ENCODE measurements at regions not wholly inside any gene's neighbourhood (a gene's known extent, or its start where the extent isn't known, plus 50 kb on each side); places are given as distances from the start of the nearest gene placed in this dataset.

GRCh38 chr10:43960981-43961380 is 312.3 kb upstream of the ZNF32 start:
- H3K36me3 Mint-ChIP-seq (ENCODE audit: insufficient read depth): no peaks in the 10 kb centered on the region
- no peak for TF ChIP-seq CTCF (IDR thresholded peaks at IDR 0.05; ENCODE audit: unreplicated experiment)
- H3K27me3 Mint-ChIP-seq: peaks cover 5% of the 10 kb centered on the region
- no peaks in the 10 kb centered on the region for H3K9me3 Mint-ChIP-seq (ENCODE audit: low read depth)
- H3K4me1 Mint-ChIP-seq (ENCODE audit: low read depth): no peaks in the 10 kb centered on the region
- no peak overlapping the region for H3K27ac Mint-ChIP-seq
- no peak for DNase-seq (ENCODE audit: low spot score, unreplicated experiment)
- H3K4me3 Mint-ChIP-seq (ENCODE audit: low read depth): no peak overlapping the region

GRCh38 chr10:43960477-43960876 is 311.8 kb upstream of the ZNF32 start:
- Mint-ChIP-seq H3K27ac (no peak overlapping the region), H3K36me3 (ENCODE audit: insufficient read depth) (no peaks in the 10 kb centered on the region), H3K9me3 (ENCODE audit: low read depth) (no peaks in the 10 kb centered on the region), H3K4me3 (ENCODE audit: low read depth) (no peak overlapping the region), H3K27me3 (peaks cover 5% of the 10 kb centered on the region), H3K4me1 (ENCODE audit: low read depth) (no peaks in the 10 kb centered on the region)
- TF ChIP-seq CTCF (IDR thresholded peaks at IDR 0.05; ENCODE audit: unreplicated experiment): no peak
- no peak for DNase-seq (ENCODE audit: low spot score, unreplicated experiment)

GRCh38 chr10:43960135-43960415 is 311.4 kb upstream of the ZNF32 start:
- peaks cover 5% of the 10 kb centered on the region for H3K27me3 Mint-ChIP-seq
- no peak overlapping the region for H3K27ac Mint-ChIP-seq

GRCh38 chr10:43959364-43960134 is 310.9 kb upstream of the ZNF32 start:
- DNase-seq (ENCODE audit: low spot score, unreplicated experiment): no peak
- Mint-ChIP-seq H3K4me1 (ENCODE audit: low read depth) (no peaks in the 10 kb centered on the region), H3K9me3 (ENCODE audit: low read depth) (no peaks in the 10 kb centered on the region), H3K4me3 (ENCODE audit: low read depth) (no peak overlapping the region), H3K27me3 (peaks cover 4% of the 10 kb centered on the region), H3K27ac (no peak overlapping the region), H3K36me3 (ENCODE audit: insufficient read depth) (no peaks in the 10 kb centered on the region)
- TF ChIP-seq CTCF (IDR thresholded peaks at IDR 0.05; ENCODE audit: unreplicated experiment): no peak

More at GRCh38 chr10:43960135-43960415, 311.4 kb upstream of the ZNF32 start:
- TF ChIP-seq CTCF (IDR thresholded peaks at IDR 0.05; ENCODE audit: unreplicated experiment): no peak
- H3K4me1 Mint-ChIP-seq (ENCODE audit: low read depth): no peaks in the 10 kb centered on the region
- no peaks in the 10 kb centered on the region for H3K9me3 Mint-ChIP-seq (ENCODE audit: low read depth)
- H3K36me3 Mint-ChIP-seq (ENCODE audit: insufficient read depth): no peaks in the 10 kb centered on the region
- H3K4me3 Mint-ChIP-seq (ENCODE audit: low read depth): no peak overlapping the region
- no peak for DNase-seq (ENCODE audit: low spot score, unreplicated experiment)

- Mint-ChIP-seq H3K4me1 (ENCODE audit: low read depth) (no peaks in the 10 kb centered on the region), H3K27ac (no peak overlapping the region), H3K27me3 (peaks cover 2% of the 10 kb centered on the region), H3K36me3 (ENCODE audit: insufficient read depth) (no peaks in the 10 kb centered on the region), H3K4me3 (ENCODE audit: low read depth) (no peak overlapping the region), H3K9me3 (ENCODE audit: low read depth) (no peaks in the 10 kb centered on the region)
- no peak for DNase-seq (ENCODE audit: low spot score, unreplicated experiment)
- no peak for TF ChIP-seq CTCF (IDR thresholded peaks at IDR 0.05; ENCODE audit: unreplicated experiment)
Observed at GRCh38 chr10:43958964-43959363, 310.3 kb upstream of the ZNF32 start.
